ENCODE measurements at regions not wholly inside any gene's neighbourhood (a gene's known extent, or its start where the extent isn't known, plus 50 kb on each side); places are given as distances from the start of the nearest gene placed in this dataset.

GRCh38 chr2:213202011-213202410 is 50.6 kb upstream of the IKZF2 start:
- no peak for TF ChIP-seq CTCF (IDR thresholded peaks at IDR 0.05; ENCODE audit: insufficient read depth, low read depth, low read length, missing control alignments)
- H3K4me3 ChIP-seq (ENCODE audit: low read length), result no peak overlapping the region
- no peak for DNase-seq (ENCODE audit: low read depth)

- no peak overlapping the region for H3K4me3 ChIP-seq (ENCODE audit: low read length)
- TF ChIP-seq CTCF (IDR thresholded peaks at IDR 0.05; ENCODE audit: insufficient read depth, low read depth, low read length, missing control alignments), result no peak
- DNase-seq (ENCODE audit: low read depth), result no peak
Measured at GRCh38 chr2:213205944-213206343, 54.5 kb upstream of the IKZF2 start.

DNA sequence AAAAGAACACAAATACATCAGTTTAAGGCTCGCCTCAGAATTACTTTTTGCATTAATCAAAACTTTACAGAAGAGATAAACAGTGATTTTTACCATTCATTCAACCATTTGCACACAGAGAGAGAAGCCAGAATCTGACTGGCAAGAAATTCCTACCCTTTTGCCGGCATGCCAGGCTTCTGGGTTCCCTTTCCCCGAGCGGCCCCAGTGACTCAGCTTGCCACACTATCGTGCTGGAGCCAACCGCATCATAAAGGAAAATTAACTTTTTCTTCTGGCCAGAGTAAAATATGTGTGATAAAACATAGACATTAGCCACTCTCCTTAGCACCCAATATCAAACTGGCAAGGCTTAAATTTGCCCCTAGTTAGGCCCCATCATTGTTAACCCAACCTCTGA is 61.8 kb upstream of the IKZF2 start:
- no peak for TF ChIP-seq CTCF (IDR thresholded peaks at IDR 0.05; ENCODE audit: insufficient read depth, low read depth, low read length, missing control alignments)

DNA sequence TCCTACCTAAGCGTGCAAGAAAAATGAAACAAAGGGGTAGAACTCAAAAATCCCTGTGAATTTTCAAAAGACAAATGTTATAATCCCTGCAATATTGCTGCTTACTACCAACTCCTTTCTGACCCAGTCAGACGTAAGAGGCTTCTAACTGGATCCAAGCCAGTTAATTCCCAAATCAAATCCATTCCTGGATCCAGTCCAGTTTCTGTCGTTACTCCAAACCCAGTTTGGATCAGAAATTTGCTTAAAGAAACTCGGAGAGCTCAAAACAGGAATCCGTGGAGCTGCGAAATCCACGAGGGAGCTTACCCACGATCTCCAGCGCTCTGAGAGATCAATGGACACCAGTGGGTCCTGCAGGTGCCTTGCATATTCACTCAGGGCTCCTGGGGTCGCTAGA is 62.8 kb upstream of the IKZF2 start:
- no peak for DNase-seq (ENCODE audit: low read depth)
- TF ChIP-seq CTCF (IDR thresholded peaks at IDR 0.05; ENCODE audit: insufficient read depth, low read depth, low read length, missing control alignments), result no peak
- H3K4me3 ChIP-seq (ENCODE audit: low read length), result no peak overlapping the region

More for the DNA sequence above, 61.8 kb upstream of the IKZF2 start:
- no peak overlapping the region for H3K4me3 ChIP-seq (ENCODE audit: low read length)
- DNase-seq (ENCODE audit: low read depth), result no peak

DNA sequence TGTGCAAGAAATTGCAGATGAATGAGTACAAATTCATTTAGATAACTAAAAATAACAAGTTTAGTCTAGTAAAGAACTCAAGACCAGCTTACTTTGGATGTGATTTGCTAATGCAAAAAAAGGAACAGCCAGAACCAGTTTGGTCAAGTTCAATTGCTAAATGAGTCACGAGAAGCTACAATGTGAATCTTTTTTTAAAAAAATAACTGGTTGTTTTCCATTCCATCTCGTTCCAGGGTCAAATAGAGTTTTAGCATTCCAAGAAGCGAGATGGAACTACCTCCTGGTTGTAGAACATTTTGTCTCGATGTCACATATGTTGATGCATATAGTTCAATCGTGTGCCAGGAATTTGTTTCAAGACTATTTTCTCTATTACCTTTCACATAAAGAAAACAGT is 65.0 kb upstream of the IKZF2 start:
- peak; percentile 90 for DNase-seq (ENCODE audit: low read depth)
- H3K4me3 ChIP-seq (ENCODE audit: low read length), result no peak overlapping the region
- TF ChIP-seq CTCF (IDR thresholded peaks at IDR 0.05; ENCODE audit: insufficient read depth, low read depth, low read length, missing control alignments), result no peak

DNA sequence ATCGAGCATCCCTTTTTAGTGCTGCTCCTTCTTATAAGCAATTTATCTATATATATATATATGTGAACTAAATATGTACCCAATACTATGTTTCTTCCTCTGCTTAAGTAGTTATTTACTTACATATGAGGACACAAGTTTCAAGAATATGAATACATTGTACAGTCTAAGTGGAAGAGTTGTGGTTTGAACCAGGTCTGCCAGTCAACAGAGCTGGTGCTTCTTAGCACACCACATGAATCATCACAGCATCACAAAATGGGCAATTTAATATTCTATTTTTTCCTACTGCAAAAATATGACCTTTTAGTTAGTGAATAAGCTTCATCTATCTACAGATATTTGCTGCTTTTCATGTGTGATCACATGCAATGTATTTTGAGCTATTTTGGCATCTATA is 64.4 kb upstream of the SPAG16 start:
- no peak overlapping the region for H3K4me3 ChIP-seq (ENCODE audit: low read length)
- no peak for TF ChIP-seq CTCF (IDR thresholded peaks at IDR 0.05; ENCODE audit: insufficient read depth, low read depth, low read length, missing control alignments)
- peak; percentile 8 for DNase-seq (ENCODE audit: low read depth)

- DNase-seq (ENCODE audit: low read depth), result no peak
- TF ChIP-seq CTCF (IDR thresholded peaks at IDR 0.05; ENCODE audit: insufficient read depth, low read depth, low read length, missing control alignments), result no peak
- H3K4me3 ChIP-seq (ENCODE audit: low read length), result no peak overlapping the region
Measured at GRCh38 chr2:213220967-213221603, 63.2 kb upstream of the SPAG16 start.

All from epithelial cell of esophagus (primary cell).